ENCODE measurements at regions not wholly inside any gene's neighbourhood (a gene's known extent, or its start where the extent isn't known, plus 50 kb on each side); places are given as distances from the start of the nearest gene placed in this dataset.

DNA sequence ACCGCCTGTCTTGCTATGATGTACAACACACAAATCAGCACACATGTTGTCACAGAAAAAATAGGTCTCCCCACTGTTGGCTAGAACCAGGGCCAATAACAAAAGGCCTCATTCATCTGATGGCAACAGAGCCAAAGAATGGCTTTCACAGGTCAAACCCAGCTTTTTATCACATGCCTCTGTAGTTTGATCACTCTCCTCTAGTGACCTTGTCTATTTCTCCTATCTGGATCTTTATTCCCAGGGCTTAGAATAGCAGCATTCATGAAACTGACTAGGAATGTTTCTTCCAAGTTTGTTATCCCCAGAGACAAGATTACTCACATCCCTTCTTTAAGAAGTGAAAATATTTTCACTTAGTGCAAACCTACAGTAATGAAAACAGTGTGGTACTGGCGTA is 285.8 kb upstream of the GYPC start:
- TF ChIP-seq, protein P1, sequence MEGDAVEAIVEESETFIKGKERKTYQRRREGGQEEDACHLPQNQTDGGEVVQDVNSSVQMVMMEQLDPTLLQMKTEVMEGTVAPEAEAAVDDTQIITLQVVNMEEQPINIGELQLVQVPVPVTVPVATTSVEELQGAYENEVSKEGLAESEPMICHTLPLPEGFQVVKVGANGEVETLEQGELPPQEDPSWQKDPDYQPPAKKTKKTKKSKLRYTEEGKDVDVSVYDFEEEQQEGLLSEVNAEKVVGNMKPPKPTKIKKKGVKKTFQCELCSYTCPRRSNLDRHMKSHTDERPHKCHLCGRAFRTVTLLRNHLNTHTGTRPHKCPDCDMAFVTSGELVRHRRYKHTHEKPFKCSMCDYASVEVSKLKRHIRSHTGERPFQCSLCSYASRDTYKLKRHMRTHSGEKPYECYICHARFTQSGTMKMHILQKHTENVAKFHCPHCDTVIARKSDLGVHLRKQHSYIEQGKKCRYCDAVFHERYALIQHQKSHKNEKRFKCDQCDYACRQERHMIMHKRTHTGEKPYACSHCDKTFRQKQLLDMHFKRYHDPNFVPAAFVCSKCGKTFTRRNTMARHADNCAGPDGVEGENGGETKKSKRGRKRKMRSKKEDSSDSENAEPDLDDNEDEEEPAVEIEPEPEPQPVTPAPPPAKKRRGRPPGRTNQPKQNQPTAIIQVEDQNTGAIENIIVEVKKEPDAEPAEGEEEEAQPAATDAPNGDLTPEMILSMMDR (conservative IDR thresholded peaks at IDR 0.05 in 1 of 2, IDR thresholded peaks at IDR 0.05 in 1 of 2; ENCODE audit: extremely low read depth in 1 of 2, insufficient read depth in 1 of 2, low read depth in 1 of 2, low read length in 2 of 2): no peak
- TF ChIP-seq EZH2 (IDR thresholded peaks at IDR 0.05; ENCODE audit: borderline replicate concordance, low read length): no peak
